AG09309 (cell line): ENCODE measurements at regions not wholly inside any gene's neighbourhood (a gene's known extent, or its start where the extent isn't known, plus 50 kb on each side); places are given as distances from the start of the nearest gene placed in this dataset.
"Not testable (repeated sequence)": the region's sequence is repeated elsewhere in the genome, so short reads cannot be mapped to it uniquely, and the experiment has no call there.

ENCODE experiments used
- DNase-seq: peaks from one replicate; pipeline ENCODE4 v3.0.0-alpha.2; 2010; ENCODE audit warnings: low read depth
- H3K4me3 ChIP-seq: 2 replicates; pipeline ENCODE4 v1.5.1; 2011; ENCODE audit warnings: mild to moderate bottlenecking, low read depth, low read length, moderate library complexity; ENCODE audit not compliant: control insufficient read depth
- TF ChIP-seq, protein P1 (sequence below): IDR thresholded peaks from 2 replicates; pipeline ENCODE4 v1.5.1; 2011; ENCODE audit warnings: mild to moderate bottlenecking, low read depth, low read length, inconsistent platforms; ENCODE audit not compliant: insufficient read depth, control insufficient read depth; ENCODE audit errors: missing control alignments

- H3K4me3 ChIP-seq = no peak overlapping the region
- TF ChIP-seq, protein P1, sequence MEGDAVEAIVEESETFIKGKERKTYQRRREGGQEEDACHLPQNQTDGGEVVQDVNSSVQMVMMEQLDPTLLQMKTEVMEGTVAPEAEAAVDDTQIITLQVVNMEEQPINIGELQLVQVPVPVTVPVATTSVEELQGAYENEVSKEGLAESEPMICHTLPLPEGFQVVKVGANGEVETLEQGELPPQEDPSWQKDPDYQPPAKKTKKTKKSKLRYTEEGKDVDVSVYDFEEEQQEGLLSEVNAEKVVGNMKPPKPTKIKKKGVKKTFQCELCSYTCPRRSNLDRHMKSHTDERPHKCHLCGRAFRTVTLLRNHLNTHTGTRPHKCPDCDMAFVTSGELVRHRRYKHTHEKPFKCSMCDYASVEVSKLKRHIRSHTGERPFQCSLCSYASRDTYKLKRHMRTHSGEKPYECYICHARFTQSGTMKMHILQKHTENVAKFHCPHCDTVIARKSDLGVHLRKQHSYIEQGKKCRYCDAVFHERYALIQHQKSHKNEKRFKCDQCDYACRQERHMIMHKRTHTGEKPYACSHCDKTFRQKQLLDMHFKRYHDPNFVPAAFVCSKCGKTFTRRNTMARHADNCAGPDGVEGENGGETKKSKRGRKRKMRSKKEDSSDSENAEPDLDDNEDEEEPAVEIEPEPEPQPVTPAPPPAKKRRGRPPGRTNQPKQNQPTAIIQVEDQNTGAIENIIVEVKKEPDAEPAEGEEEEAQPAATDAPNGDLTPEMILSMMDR = no peak
- no peak for DNase-seq
Observed at GRCh38 chrX:122940199-122940598, 243.9 kb upstream of the GRIA3 start.

DNA sequence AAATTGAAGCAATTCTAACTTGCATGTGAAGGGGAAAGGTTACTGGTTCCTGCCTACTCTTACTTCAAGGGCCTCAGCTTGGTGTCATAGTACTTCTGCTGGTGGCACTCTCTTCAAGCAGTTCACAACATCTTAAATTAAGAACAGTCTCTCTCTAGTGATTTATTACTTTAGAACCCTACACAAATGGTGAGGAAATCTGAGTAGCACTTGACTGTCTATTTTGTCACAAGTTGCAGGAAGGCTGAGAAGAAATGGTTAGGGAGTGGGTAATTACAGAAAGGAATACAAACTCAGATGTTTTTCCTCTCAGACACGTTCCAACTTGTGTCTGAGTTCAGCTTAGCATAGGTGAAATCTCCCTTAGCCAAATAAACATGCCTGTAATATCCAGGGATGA, 242.3 kb upstream of the GRIA3 start:
- DNase-seq = no peak
- TF ChIP-seq, protein P1 = no peak

GRCh38 chrX:122943918-122944317, 240.2 kb upstream of the GRIA3 start:
- peak; percentile 33 for DNase-seq
- no peak overlapping the region for H3K4me3 ChIP-seq
- TF ChIP-seq, protein P1 = no peak

More for the DNA sequence above, 242.3 kb upstream of the GRIA3 start:
- no peak overlapping the region for H3K4me3 ChIP-seq

- H3K4me3 ChIP-seq = no peak overlapping the region
- no peak for DNase-seq
- TF ChIP-seq, protein P1 = no peak
Observed at GRCh38 chrX:122945328-122945727, 238.8 kb upstream of the GRIA3 start.

DNA sequence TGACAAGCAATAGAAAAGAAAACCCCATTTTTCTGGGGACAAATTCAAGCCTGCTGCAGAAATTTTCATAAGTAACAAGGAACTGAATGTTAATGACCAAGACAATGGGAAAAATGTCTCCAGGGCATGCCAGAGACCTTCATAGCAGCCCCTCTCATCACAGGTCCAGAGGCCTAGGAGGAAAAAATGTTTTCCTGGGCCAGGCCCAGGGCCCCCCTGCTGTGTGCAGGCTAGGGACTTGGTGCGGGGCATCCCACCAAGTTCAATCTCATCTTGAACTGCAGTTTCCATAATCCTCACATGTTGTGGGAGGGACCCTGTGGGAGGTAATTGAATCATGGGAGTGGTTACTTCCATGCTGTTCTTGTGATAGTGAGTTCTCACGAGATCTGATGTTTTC, 211.5 kb upstream of the GRIA3 start:
- TF ChIP-seq, protein P1 = no peak
- no peak overlapping the region for H3K4me3 ChIP-seq
- no peak for DNase-seq

- no peak overlapping the region for H3K4me3 ChIP-seq
- TF ChIP-seq, protein P1 = no peak
- no peak for DNase-seq
Observed at GRCh38 chrX:122982521-122982920, 201.6 kb upstream of the GRIA3 start.

- not testable (repeated sequence) for DNase-seq, H3K4me3 ChIP-seq
Observed at GRCh38 chrX:123002844-123003243, 181.2 kb upstream of the GRIA3 start.
